ENCODE measurements at regions not wholly inside any gene's neighbourhood (a gene's known extent, or its start where the extent isn't known, plus 50 kb on each side); places are given as distances from the start of the nearest gene placed in this dataset.
A peak's percentile ranks its signal among the peaks of the same experiment; 100 is the strongest.
"Not testable (repeated sequence)": the region's sequence is repeated elsewhere in the genome, so short reads cannot be mapped to it uniquely, and the experiment has no call there.

- DNase-seq: no peak
Observed at GRCh38 chr7:16933296-16934279, 51.8 kb upstream of the AGR3 start.

- DNase-seq: no peak
Observed at GRCh38 chr7:16934722-16935340, 53.0 kb upstream of the AGR3 start.

GRCh38 chr7:16935341-16935735, 53.6 kb upstream of the AGR3 start:
- no peak for DNase-seq

DNA sequence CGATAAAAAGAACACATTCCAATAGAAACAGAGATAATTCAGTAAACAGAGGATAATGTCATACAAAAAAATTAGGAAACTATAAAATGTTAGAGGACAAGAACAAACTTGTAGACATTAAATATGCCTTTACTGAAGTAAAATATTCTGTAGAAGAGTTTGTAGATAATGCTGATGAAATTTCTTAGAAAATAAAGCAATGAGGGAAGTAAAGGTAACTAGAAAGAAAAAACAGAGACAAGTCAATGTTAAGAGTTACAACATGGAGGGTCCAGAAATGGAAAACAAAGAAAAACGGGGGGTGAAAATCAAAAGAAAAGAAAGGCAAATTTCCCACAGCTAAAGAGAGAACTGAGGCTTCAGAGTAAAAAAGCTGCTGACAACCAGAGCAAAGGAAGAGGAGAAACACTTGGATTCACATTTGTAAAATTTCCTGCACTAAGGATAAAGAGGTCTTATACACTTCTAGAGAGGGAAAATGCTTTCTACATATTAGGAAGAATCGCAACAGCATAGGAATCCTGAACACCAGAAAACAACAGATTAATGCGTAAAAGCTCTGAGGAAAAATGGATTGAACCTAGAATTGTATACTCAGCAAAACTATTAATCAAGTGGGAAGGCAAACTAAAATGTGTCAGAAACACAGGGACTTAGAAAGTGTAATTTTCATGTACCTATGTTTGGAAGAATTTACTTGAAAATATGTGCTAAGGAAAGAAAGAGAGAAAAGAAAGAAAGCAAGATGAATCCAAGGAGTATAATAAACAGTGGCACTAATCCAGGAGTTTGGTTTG, 55.0 kb upstream of the AGR3 start:
- no peak for DNase-seq

- DNase-seq: no peak
Observed at GRCh38 chr7:16939161-16939560, 57.4 kb upstream of the AGR3 start.

DNA sequence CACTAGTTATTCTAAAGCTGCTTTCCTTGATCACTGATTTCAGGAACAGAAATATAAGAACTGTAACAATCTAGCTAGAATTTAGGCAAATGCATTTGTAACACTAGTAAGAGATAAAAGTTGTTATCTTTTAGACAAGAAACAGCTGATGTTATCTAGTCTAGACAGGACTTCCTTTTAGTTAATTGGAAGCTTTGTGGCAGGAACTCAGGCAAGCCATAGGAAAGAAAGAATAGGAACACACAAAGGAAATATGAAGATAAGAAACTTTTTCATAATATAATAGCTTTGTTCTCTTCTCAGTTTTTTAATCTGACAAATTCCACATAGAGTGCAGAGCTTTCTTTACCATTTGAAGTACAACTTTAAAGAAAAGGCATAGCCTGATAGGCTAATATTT, 59.0 kb upstream of the AGR3 start:
- no peak for DNase-seq

DNA sequence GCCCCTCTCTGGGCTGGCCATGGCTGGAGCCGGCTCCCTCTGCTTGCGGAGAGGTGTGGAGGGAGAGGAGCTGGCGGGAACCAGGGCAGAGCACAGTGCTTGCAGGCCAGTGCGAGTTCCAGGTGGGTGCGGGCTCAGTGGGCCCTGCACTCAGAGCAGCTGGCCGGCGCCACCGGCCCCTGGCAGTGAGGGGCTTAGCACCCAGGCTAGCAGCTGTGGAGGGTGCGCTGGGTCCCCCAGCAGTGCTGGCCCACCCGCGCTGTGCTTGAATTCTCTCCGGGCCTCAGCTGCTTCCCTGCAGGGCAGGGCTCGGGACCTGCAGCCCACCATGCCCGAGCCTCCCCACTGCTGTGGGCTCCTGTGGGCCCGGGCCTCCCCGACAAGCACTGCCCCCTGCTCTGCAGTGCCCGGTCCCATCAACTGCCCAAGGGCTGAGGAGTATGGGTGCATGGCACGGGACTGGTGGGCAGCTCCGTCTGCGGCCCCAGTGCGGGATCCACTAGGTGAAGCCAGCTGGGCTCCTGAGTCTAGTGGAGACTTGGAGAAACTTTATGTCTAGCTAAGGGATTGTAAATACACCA, 61.2 kb upstream of the AGR3 start:
- no peak for DNase-seq

- no peak for DNase-seq
Observed at GRCh38 chr7:16944936-16945335, 63.2 kb upstream of the AGR3 start.

- DNase-seq: no peak
Observed at GRCh38 chr7:16945372-16945771, 63.6 kb upstream of the AGR3 start.

- DNase-seq: not testable (repeated sequence)
Observed at GRCh38 chr7:16948110-16948509, 66.3 kb upstream of the AGR3 start.

GRCh38 chr7:16951483-16952080, 69.8 kb upstream of the AGR3 start:
- no peak for DNase-seq

GRCh38 chr7:16954321-16954720, 72.5 kb upstream of the AGR3 start:
- DNase-seq: no peak

DNA sequence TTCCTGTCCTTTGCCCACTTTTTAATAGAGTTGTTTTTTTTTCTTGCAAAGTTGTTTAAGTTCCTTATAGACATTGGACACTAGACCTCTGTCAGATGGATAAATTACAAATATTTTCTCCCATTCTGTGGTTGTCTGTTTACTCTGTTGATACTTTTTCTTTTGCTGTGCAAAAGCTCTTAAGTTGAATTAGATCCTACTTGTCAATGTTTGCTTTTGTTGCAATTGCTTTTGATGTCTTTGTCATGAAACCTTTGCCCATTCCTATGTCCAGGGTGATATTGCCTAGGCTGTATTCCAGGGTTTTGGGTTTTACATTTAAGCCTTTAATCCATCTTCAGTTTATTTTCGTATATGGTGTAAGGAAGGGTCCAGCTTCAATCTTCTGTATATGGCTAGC, 76.9 kb upstream of the AGR3 start:
- DNase-seq: no peak

- no peak for DNase-seq
Observed at GRCh38 chr7:16960337-16960965, 78.7 kb upstream of the AGR3 start.

- DNase-seq: peak; percentile 37
Observed at GRCh38 chr7:16961641-16962040, 79.9 kb upstream of the AGR3 start.

DNA sequence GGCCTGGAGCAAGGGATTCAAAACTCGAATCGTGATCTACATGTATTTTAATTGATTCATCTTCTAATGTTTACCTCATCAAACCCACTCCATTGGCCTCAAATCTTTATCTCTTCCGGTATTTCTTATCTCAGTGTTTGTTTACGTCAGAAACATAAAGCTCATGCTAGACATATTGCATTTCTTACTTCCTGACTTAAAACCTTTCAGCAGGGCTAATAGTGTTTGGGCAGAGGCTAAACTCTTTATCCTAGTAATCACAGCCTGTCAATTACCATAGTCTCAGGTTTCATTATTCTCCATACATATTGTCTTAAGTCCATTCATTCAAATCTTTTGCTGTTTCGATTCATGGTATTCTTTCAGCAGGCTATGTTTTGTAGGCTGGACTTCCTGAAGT, 81.3 kb upstream of the AGR3 start:
- no peak for DNase-seq

DNA sequence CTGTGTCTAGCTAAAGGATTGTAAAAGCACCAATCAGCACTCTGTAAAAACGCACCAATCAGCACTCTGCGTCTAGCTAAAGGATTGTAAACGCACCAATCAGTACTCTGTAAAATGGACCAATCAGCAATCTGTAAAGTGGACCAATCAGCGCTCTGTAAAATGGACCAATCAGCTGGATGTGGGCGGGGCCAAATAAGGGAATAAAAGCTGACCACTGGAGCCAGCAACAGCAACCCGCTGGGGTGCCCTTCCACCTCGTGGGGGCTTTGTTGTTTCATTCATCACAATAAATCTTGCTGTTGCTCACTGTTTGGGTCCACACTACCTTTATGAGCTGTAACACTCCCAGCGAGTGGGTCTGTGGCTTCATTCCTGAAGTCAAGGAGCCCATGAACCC, 83.9 kb upstream of the AGR3 start:
- not testable (repeated sequence) for DNase-seq

DNA sequence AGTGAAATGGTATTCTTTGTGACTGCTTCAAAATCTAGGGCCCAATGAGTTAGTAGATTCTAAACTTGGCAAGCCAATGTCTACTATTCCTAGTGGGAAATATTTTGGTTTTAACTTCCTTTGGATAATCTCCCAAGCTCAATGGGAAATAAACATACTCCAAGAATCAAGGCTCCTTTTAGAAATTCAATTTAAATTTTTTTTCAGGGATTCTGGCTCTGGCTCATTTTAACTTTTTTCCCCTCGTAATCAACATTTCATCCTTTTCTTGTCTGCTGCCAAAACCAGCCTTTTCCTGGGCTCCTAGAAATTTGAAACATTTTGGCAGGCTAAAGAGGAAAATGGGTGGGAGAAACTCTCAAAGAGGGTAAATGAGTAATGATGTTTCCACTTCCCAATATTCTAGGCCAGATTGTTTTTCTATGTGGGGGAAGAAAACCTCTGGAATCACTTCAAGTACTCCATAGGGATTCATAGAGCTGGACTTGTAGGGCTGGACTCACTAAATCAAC, 85.6 kb upstream of the AGR3 start:
- DNase-seq: no peak

DNA sequence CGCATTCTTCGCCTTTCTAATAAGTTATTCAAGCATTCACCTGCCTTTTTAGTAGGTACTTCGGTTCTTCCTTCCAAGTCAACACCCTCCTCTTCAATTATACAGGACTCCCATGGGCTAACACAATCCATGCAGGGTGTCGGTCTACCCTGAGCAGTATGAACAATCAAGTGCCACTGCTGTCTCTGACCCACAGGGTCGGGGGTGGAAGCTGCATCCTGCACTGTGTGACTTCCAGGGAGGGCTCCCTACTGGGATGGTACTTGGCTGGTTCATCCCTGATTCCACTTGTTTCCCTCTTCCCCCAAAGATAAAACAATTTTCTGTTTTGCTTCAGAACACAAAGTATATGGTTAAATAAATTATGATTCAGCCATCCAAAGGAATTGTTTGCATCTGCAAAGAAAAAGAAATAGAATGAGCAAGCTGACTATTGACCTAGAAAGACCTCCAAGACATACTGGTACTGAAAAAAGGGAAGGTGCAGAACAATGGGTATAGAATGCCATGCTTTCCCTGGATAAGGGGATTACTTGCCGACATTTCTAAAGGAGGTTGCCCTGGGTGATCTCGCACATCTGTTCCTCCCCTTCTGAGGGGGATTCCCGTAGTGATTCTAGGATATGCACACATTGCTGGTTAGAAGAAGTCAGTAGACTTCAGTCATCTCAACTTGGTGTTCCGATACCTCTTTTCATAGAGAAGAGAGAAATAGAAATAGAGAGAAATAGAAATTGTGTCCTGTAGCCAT, 89.1 kb upstream of the AGR3 start:
- DNase-seq: no peak

GRCh38 chr7:16975712-16976111, 93.9 kb upstream of the AGR3 start:
- DNase-seq: no peak

Measured in femur (tissue), 1 donor.